ENCODE measurements at regions not wholly inside any gene's neighbourhood (a gene's known extent, or its start where the extent isn't known, plus 50 kb on each side); places are given as distances from the start of the nearest gene placed in this dataset.

- no peak for TF ChIP-seq MYPOP (CRISPR knock-in tag; IDR thresholded peaks at IDR 0.05)
- no peak for TF ChIP-seq ZNF253 (CRISPR knock-in tag; IDR thresholded peaks at IDR 0.05; ENCODE audit: borderline replicate concordance)
- TF ChIP-seq HIC2 (CRISPR knock-in tag; IDR thresholded peaks at IDR 0.05; ENCODE audit: low read depth): no peak
- TF ChIP-seq ZBTB20 (CRISPR knock-in tag; IDR thresholded peaks at IDR 0.05; ENCODE audit: borderline replicate concordance, low read depth): no peak
- TF ChIP-seq ZNF749 (CRISPR knock-in tag; IDR thresholded peaks at IDR 0.05; ENCODE audit: borderline replicate concordance): no peak
- TF ChIP-seq PRDM10 (CRISPR knock-in tag; IDR thresholded peaks at IDR 0.05; ENCODE audit: low read depth): no peak
- TF ChIP-seq, protein P1, sequence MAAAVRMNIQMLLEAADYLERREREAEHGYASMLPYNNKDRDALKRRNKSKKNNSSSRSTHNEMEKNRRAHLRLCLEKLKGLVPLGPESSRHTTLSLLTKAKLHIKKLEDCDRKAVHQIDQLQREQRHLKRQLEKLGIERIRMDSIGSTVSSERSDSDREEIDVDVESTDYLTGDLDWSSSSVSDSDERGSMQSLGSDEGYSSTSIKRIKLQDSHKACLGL (CRISPR knock-in tag; IDR thresholded peaks at IDR 0.05): no peak
- no peak for TF ChIP-seq ZBTB39 (CRISPR knock-in tag; IDR thresholded peaks at IDR 0.05)
- TF ChIP-seq, protein P2, sequence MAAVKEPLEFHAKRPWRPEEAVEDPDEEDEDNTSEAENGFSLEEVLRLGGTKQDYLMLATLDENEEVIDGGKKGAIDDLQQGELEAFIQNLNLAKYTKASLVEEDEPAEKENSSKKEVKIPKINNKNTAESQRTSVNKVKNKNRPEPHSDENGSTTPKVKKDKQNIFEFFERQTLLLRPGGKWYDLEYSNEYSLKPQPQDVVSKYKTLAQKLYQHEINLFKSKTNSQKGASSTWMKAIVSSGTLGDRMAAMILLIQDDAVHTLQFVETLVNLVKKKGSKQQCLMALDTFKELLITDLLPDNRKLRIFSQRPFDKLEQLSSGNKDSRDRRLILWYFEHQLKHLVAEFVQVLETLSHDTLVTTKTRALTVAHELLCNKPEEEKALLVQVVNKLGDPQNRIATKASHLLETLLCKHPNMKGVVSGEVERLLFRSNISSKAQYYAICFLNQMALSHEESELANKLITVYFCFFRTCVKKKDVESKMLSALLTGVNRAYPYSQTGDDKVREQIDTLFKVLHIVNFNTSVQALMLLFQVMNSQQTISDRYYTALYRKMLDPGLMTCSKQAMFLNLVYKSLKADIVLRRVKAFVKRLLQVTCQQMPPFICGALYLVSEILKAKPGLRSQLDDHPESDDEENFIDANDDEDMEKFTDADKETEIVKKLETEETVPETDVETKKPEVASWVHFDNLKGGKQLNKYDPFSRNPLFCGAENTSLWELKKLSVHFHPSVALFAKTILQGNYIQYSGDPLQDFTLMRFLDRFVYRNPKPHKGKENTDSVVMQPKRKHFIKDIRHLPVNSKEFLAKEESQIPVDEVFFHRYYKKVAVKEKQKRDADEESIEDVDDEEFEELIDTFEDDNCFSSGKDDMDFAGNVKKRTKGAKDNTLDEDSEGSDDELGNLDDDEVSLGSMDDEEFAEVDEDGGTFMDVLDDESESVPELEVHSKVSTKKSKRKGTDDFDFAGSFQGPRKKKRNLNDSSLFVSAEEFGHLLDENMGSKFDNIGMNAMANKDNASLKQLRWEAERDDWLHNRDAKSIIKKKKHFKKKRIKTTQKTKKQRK (IDR thresholded peaks at IDR 0.05; ENCODE audit: low read length): no peak
- no peak for TF ChIP-seq ERF (CRISPR knock-in tag; IDR thresholded peaks at IDR 0.05)
Measured at GRCh38 chr5:23825196-23825595, 317.8 kb downstream of the PRDM9 start (continued).

Measured in HepG2 (cell line).